Spleen (tissue), 11 donors: ENCODE measurements at regions not wholly inside any gene's neighbourhood (a gene's known extent, or its start where the extent isn't known, plus 50 kb on each side); places are given as distances from the start of the nearest gene placed in this dataset.

ENCODE experiments used
- DNase-seq: peaks from one replicate; pipeline ENCODE4 v3.0.0-alpha.2; 2020
- H3K27ac ChIP-seq, 8 donors: fragments of 200-600 bp; sonication (generic) in 7 of 8; 1 replicate in 4 of 8; 2 replicates in 4 of 8; pipeline versions ENCODE4 v1.5.0 to v1.8.0; 2016 to 2021; ENCODE audit warnings: inconsistent platforms in 4 of 8, mild to moderate bottlenecking in 4 of 8, moderate library complexity in 1 of 8
- H3K27me3 ChIP-seq, 7 donors: fragments of 200-600 bp; sonication (generic) in 6 of 7; replicated peaks in 1 of 7; 1 replicate in 4 of 7; 2 replicates in 3 of 7; pipeline versions ENCODE4 v1.5.0 to v1.8.0; 2016 to 2021; ENCODE audit warnings: inconsistent platforms in 3 of 7, mild to moderate bottlenecking in 1 of 7
- H3K36me3 ChIP-seq, 6 donors: fragments of 200-600 bp; sonication (generic) in 5 of 6; 1 replicate in 4 of 6; 2 replicates in 2 of 6; pipeline versions ENCODE4 v1.5.0 to v1.8.0; 2016 to 2021; ENCODE audit warnings: inconsistent platforms in 2 of 6
- H3K4me1 ChIP-seq, 6 donors: fragments of 200-600 bp; sonication (generic) in 5 of 6; 1 replicate in 3 of 6; 2 replicates in 3 of 6; pipeline versions ENCODE4 v1.5.0 to v1.8.0; 2016 to 2021; ENCODE audit warnings: inconsistent platforms in 3 of 6
- H3K4me3 ChIP-seq, 8 donors: fragments of 200-600 bp; sonication (generic) in 7 of 8; 1 replicate in 4 of 8; 2 replicates in 4 of 8; pipeline versions ENCODE4 v1.5.0 to v1.8.0; 2016 to 2021; ENCODE audit warnings: inconsistent platforms in 4 of 8, mild to moderate bottlenecking in 4 of 8, moderate library complexity in 2 of 8
- H3K9me3 ChIP-seq, 8 donors: fragments of 200-600 bp; sonication (generic) in 7 of 8; 1 replicate in 4 of 8; 2 replicates in 4 of 8; pipeline versions ENCODE4 v1.5.0 to v1.8.0; 2016 to 2021; ENCODE audit warnings: inconsistent platforms in 4 of 8
- CTCF ChIP-seq, 11 experiments: fragments of 200-600 bp in 7 of 11; fragments of 450-650 bp in 4 of 11; sonication (generic) in 4 of 11; IDR thresholded peaks in 8 of 11; conservative IDR thresholded peaks in 3 of 11; 1 replicate in 7 of 11; 2 replicates in 4 of 11; pipeline versions ENCODE4 v1.4.0 to v1.8.0; 2016 to 2021; ENCODE audit warnings: antibody characterized with exemption in 11 of 11, inconsistent platforms in 4 of 11, mild to moderate bottlenecking in 1 of 11
- POLR2A ChIP-seq, 3 donors: fragments of 450-650 bp; IDR thresholded peaks; one replicate each; pipeline ENCODE4 v1.5.1; 2017; ENCODE audit warnings: antibody characterized with exemption in 3 of 3, mild to moderate bottlenecking in 1 of 3
- POLR2AphosphoS5 ChIP-seq, 3 donors: sonication (generic); formaldehyde crosslinking; IDR thresholded peaks; one replicate each; pipeline ENCODE4 v1.5.1; 2017; ENCODE audit warnings: antibody characterized with exemption in 3 of 3
- WGBS, 5 donors: extraction: QIAGEN DNeasy Blood & Tissue Kit in 3 of 5; methylation state at CpG; one replicate each; pipeline versions ENCODE4 v1.1.5 to v1.1.7; 2013 to 2018; 5-methylcytosine and 5-hydroxymethylcytosine counted together
- intact Hi-C: fragments of 100-400 bp; cut with DNase I; formaldehyde crosslinking; loops from one replicate; pipeline ENCODE4 v1.15.0; 2023; ENCODE audit warnings: low total_unique reads
- small RNA-seq, 4 donors: library from RNA; depleted of rRNA; stranded (forward); fragments of <200 nt; gene quantifications; one replicate each; pipeline ENCODE3, GENCODE V24; 2016
- donor health status: healthy with polysubstance abuse.
- donor health status: DM: no; HTN: no; CAD: no; lungs with moderate emphysema.
- donor health status: DM: no; HTN: no; CAD: no.
- donor health status: Bipolar disorder and iron deficiency.
- donor health status: healthy.
- donor health status: DM: no; HTN: no; CAD: no.
- donor health status: DM: yes; HTN: yes; CAD: no.

- Histone ChIP-seq H3K4me1 (no peaks in the 10 kb centered on the region), H3K27me3 (no peaks in the 10 kb centered on the region), H3K27ac (no peak overlapping the region), H3K9me3 (no peaks in the 10 kb centered on the region), H3K4me3 (no peak overlapping the region), H3K36me3 (no peaks in the 10 kb centered on the region)
- DNase-seq = no peak
- intact Hi-C loops = no loop called here
- TF ChIP-seq CTCF (IDR thresholded peaks at IDR 0.05 in 8 of 11, conservative IDR thresholded peaks at IDR 0.05 in 3 of 11) (no peak), POLR2A (IDR thresholded peaks at IDR 0.05) (no peak), POLR2AphosphoS5 (IDR thresholded peaks at IDR 0.05) (no peak)
- WGBS, 5 donors = 74 to 86% (median 79%) methylated on average over 2 of the region's 2 CpGs
Observed at GRCh38 chr2:138830547-138830946, 50.4 kb upstream of the NXPH2 start.

Small RNA genes lying in the stretch of these regions (small RNA-seq; reads per million reads assigned to genes)
- gene RF00139 = 0 to 0.06 (median 0) reads per million in 4 donors
- 0 reads per million in 4 donors for gene RN7SKP286
